ENCODE measurements at regions not wholly inside any gene's neighbourhood (a gene's known extent, or its start where the extent isn't known, plus 50 kb on each side); places are given as distances from the start of the nearest gene placed in this dataset.
"Not testable (repeated sequence)": the region's sequence is repeated elsewhere in the genome, so short reads cannot be mapped to it uniquely, and the experiment has no call there.

DNA sequence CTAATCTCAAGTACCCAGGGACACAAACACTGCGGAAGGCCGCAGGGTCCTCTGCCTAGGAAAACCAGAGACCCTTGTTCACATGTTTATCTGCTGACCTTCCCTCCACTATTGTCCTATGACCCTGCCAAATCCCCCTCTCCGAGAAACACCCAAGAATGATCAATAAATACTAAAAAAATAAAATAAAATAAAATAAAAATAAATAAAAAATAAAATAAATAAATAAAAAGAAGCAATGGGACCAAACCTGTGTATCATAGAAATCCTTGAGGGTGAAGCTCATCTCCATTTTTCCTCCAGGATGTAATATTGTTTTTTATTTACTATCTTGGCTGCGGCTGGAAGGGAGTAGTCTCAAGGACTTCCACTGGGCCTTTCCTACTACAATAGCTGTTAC, 82.0 kb upstream of the CMKLR1 start:
- DNase-seq: not testable (repeated sequence)

DNA sequence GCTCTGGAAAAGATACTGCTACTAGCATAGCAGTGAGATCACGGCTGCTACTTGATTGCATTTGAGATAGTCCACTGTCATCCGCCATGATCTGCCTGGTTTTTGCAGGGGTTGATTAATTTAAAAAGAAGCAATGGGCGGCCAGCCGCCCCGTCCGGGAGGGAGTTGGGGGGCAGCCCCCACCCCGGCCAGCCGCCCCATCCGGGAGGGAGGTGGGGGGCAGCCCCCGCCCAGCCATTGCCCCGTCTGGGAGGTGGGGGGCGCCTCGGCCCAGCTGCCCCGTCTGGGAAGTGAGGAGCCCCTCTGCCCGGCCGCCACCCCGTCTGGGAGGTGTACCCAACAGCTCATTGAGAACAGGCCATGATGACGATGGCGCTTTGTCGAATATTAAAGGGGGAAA, 81.3 kb upstream of the CMKLR1 start:
- not testable (repeated sequence) for DNase-seq

DNA sequence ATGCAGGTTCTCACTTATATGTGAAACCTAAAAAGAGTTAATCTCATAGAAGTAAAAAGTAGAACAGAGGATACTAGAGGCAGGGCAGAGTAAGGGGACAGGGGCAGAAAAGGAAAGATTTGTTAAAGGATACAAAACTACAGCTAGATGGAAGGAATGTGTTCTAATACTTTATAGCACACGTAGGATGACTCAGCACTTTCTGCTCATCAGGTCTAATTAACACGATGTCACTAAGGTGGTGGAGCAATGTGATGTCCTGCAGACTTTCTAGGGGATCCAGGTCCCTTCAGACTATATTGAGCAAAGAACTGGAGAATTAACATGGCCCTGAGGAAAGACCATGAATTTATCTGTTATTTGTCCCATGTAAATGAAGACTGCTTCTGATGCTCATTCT, 80.8 kb upstream of the CMKLR1 start:
- no peak for DNase-seq

DNA sequence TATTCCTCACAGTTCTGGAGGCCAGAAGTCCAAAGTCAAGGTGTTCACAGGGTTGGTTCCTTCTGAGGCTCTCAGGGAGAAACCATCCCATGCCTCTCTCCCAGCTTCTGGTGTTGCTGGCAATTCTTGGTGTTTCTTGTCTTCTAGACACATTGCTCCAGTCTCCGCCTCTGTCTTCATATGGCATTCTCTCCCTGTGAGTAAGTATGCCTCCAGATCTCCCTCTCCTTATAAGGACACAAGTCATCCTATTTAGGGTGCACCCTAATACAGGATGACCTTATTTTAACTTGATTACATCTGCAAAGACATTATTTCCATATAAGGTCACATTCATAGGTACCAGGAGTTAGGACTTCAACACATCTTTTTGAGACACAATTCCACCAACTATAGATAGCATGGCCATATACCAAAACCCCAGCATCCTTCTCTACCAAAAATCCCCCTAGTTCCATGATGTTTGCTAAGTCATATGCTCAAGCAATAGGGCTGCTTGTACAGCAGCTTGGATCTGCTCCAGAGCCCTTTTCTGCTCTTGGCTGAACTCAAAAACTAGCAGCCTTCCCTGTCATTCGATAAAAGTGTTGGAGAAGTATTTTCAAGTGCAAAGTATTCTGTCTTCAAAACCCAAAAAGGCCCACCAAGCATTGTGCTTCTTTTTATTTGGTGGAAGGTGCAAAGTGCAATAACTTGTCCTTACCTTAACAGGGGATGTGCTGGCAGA, 79.2 kb upstream of the CMKLR1 start:
- no peak for DNase-seq

DNA sequence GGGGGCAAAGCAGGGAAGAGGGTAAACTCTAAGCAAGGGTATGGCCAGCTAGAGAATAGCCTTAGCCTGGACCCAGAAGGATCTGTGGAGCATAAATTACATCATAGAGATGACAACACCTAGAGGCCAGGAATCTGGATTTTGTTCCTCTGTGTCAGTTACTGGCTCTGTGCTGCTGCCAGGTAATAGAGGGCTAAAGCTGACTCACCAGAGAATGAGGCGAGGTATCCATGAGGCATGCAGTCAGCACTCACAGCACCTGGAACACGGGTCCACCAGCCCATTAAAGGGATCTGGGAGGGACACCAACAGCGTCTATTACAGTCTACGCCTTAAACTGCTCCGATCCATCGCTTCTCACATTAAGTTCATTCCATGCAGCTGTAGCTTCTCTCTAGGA, 74.9 kb upstream of the CMKLR1 start:
- no peak for DNase-seq

DNA sequence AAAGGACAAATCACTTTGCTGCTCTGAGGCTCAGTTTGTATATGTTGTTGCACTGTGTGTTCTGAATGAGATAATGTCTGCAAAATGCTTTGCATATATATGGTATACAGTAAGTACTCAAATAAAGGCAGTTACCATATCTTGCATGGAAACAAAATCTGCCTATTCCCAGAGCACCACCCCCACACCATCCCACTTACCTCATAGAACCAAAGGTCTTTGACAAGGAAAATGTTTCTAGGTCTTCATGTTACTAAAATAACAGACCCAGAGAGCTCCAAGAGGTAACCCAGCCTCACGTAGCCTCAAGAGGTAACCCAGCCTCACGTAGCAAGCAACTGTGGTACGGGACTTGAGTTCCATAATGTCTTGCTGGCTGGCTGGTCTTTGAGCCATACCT, 71.6 kb upstream of the CMKLR1 start:
- DNase-seq: no peak

DNA sequence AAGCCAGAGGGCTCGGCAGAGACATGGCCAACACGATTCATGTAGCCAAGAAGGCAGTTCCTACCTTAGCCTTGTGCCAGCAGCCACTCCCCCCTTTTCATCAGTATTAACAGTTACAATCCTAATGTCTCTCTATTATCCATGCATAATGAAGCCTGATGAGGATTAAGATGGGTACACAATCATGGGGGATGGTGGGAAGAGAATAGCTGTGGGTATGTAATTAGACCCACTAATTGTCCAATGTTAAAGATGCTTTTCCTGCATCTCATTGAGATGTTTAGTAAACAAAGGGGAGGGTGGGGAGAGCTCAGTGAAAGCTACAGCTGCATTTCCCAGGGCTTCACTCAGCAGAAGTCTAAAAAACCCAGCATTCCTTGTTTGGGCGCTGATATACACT, 70.4 kb upstream of the CMKLR1 start:
- DNase-seq: no peak

DNA sequence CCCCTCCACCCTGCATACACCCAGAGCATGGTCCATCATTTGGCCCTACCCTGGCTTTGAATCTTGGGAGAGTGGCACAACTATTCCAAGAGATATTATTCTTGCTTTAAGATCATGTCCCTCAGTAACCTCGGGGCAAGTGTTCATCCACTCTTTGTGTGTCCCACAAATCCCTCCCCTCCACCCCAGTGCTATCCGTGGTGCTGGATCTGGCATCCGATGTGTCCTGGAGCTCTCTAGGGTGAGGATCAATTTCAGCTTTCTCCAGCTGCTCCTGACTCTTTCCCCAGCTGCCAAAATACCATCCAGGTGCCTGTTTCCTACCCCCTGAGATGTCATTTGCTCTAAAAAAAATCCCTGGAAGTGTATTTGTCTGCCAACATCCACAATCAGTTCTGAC, 64.8 kb upstream of the CMKLR1 start:
- DNase-seq: no peak

DNA sequence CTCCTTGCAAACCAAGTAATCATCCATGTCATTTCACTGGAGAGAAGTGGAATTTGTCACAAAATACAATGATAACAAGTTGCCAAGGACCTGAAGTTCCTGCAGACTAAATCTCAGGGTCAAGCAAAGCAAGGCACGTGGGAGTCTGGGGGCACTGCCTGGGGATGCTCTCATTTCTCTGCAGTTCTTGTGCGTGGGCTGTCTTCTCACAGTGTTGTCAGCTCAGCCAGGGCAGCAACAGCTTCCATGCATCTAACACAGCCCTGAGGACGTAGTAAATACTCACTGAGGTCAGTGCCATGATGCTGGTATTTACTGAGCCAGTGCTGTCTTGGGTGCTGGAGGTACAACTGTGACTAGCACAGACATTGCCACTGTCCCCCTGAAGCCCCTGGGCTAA, 62.9 kb upstream of the CMKLR1 start:
- no peak for DNase-seq

DNA sequence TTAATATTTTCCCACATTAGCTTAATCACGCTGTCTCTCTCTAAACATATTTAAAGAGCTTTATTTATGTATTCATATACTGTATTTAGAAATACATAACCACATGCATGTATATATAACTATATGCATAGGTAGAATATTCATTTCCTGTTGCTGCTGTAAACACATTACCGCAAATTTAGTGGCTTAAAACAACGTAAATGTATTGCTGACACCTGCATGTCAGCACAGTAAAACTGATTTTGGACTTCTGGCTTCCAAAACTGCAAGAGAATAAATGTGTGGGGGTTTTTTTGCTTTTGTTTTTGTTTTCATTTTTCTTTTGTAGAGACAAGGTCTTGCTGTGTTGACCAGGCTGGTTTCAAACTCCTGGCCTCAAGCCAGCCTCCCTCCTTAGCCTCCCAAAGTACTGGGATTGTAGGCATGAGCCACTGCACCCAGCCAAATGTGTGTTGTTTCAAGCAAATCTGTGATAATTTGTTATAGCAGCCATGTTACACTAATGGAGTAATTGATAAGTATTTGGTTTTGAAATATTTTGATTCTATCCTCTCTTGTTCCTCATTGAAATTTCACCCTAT, 61.9 kb upstream of the CMKLR1 start:
- no peak for DNase-seq

DNA sequence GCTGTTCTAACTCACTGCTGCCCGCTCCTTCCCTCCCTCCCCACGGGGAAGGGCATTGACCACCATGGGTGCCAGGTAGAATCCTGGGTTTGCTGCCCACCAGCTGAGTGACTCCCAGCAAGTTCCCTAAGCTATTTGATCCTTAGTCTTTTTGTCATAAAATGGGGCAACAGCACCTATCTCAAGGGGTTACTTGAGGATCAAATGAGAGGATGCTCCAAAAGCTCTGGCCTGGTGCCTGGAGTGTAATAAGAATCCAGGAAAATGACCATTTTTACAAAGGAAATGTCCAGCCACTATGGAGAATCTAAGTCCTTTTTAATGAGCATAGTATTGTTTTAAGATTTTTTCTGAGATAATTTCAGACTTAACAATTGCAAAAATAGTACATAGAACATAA, 61.4 kb upstream of the CMKLR1 start:
- DNase-seq: no peak

DNA sequence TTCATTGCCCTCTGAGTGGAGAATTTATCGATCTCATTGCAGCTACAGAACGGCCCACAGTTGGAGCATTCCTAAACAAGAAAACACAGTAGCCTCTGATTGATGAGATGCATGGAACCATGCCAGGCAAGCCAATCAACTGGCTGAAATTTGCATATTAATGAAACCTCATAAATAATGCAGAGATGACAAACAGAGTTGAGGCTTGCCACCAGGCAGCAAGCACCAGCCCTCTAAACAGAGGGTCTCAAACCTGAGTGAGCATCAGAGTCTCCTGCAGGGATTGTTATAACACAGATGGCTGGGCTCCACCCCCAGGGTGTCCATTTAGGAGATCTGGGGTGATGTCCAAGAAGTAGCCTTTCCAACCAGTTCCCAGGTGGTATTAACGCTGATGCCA, 60.9 kb upstream of the CMKLR1 start:
- no peak for DNase-seq

DNA sequence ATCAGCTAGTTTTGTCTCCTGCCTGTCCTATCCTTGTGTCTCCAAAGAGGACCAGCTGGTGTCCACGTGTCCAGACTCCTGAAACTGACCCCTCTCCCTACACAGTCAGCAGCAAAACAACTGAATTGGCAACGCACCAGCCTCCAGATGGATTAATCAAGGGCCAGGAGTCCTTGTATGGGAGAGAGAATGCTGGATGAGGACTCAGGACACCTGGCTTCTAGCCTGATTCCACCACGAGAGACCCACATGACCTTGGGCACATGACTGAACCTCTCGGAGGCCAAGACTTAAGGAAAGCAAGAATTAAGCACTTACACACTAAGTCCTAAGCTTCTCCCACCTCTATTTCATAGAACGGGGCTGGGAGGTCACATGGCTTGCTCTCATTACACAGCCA, 60.4 kb upstream of the CMKLR1 start:
- no peak for DNase-seq

DNA sequence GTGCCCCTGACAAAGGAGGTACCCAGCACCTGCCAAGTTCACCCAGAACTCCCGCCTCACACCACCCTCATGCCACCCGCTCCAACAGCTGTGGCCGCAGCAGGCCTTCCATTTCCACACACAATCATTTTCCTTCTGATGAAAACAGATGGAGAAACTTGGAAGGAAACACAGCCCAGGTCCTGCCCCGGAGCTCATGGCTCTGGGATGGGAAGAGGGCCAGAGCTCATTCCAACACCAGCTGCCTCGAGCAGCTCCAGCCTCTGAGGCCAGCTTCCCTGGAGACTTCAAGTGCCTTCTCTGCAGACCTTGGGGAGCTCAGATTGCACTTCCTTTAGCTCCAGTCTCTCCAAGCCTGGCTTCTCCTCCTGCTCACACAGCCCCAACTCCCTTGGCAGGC, 55.1 kb upstream of the CMKLR1 start:
- DNase-seq: no peak

DNA sequence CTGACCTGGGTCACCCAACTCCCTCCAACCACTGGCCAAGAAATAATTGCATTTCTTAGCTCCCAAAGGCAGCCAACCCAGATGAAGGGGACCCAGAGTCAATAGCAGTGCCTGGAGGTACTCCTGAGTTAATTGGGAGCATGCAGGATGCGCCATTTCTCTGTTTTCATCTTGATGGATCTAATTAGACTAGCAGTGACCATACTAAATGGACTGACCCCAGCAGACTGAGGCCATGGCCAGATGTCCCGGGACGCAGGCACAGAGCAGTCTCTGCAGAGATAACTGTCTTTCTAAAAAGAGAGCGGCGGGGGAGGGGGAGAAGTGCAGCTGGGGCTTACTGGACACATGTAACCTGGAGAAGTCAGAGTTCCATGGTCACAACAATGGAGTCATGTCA, 53.2 kb upstream of the CMKLR1 start:
- DNase-seq: no peak

DNA sequence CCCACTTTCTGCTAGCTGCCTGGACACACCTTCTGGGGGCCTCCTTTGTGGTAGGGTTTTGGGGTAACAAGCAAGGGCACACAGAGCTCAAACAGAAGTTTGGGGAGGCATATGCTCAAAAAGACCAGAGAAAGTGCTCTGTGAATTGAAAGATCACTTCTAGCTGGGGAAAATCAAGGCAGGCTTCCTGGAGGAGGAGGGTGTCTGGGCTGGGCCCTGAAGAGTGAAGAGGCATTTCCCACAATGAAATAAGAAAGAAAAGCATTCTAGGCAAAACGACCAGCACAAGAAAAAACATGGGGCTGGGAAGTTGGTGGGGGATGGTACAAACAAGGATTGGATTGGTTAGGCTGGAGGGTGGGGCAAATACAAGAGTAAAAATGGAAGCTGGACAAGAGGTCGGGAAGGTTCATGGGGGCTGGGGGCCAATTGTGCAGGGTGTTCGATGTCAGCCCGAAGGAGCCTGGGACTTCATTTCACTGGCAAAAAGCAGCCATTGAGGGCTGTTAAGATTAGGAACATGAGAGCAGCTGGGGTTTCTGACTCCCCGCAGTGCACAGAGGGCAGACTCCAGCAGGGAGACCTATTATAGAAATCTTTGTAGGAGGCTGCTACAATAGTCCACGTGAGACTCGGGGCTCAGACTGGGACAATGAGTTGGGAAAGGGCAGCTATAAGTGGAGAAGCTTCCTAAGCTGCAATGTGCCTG, 51.5 kb upstream of the CMKLR1 start:
- no peak for DNase-seq

DNA sequence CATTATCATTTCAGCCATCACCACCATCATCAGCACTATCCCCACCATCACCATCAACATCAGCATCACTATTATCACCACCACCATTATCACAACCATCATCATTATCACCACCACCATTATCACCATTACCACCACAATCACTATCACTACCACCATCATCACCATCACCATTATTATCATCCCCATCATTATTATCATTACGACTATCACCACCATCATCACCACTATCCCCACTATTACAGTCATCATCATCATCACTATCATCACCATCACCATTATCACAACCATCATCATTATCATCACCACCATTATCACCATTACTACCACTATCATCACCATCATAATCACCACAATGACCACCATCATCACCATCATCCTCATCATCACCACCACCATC, 50.4 kb upstream of the CMKLR1 start:
- no peak for DNase-seq

Data from NCI-H774 (cell line).